Heart right ventricle (tissue), 16 donors: ENCODE measurements at regions not wholly inside any gene's neighbourhood (a gene's known extent, or its start where the extent isn't known, plus 50 kb on each side); places are given as distances from the start of the nearest gene placed in this dataset.
"Not testable (repeated sequence)": the region's sequence is repeated elsewhere in the genome, so short reads cannot be mapped to it uniquely, and the experiment has no call there.

Experiments
- ATAC-seq, 8 donors: fragments of 200-7000 bp; cut with Tn5 transposase; one replicate each; pipeline ENCODE4 v1.9.1; 2020; ENCODE audit warnings: mild to moderate bottlenecking in 8 of 8, moderate library complexity in 8 of 8, moderate number of reproducible peaks in 1 of 8
- DNase-seq, 2 donors: peaks; one replicate each; pipeline ENCODE4 v3.0.0-alpha.2; 2020
- H3K27ac ChIP-seq, 10 donors: fragments of 200-600 bp; sonication (generic) in 2 of 10; one replicate each; pipeline versions ENCODE4 v1.5.0 to v1.8.0; 2020 to 2022; ENCODE audit warnings: mild to moderate bottlenecking in 3 of 10
- H3K27me3 ChIP-seq, 7 donors: fragments of 200-600 bp; one replicate each; pipeline ENCODE4 v1.8.0; 2021 to 2022; ENCODE audit warnings: mild to moderate bottlenecking in 2 of 7
- H3K36me3 ChIP-seq, 9 donors: fragments of 200-600 bp; sonication (generic) in 1 of 9; one replicate each; pipeline versions ENCODE4 v1.5.0 to v1.8.0; 2020 to 2022; ENCODE audit warnings: mild to moderate bottlenecking in 2 of 9
- H3K4me1 ChIP-seq, 9 donors: fragments of 200-600 bp; sonication (generic) in 1 of 9; one replicate each; pipeline versions ENCODE4 v1.5.0 to v1.8.0; 2020 to 2022; ENCODE audit warnings: mild to moderate bottlenecking in 4 of 9
- H3K4me3 ChIP-seq, 10 donors: fragments of 200-600 bp; sonication (generic) in 2 of 10; one replicate each; pipeline versions ENCODE4 v1.5.0 to v1.8.0; 2020 to 2022; ENCODE audit warnings: mild to moderate bottlenecking in 7 of 10, moderate library complexity in 2 of 10
- H3K9me3 ChIP-seq, 11 donors: fragments of 200-600 bp in 10 of 11; sonication (generic) in 2 of 11; one replicate each; pipeline versions ENCODE4 v1.5.0 to v1.8.0; 2013 to 2022; ENCODE audit warnings: mild to moderate bottlenecking in 2 of 11, control low read depth in 1 of 11, moderate library complexity in 1 of 11
- WGBS, 2 donors: extraction: QIAGEN DNeasy Blood & Tissue Kit; methylation state at CpG; one replicate each; pipeline ENCODE4 v1.1.7; 2013; ENCODE audit warnings: inconsistent platforms in 1 of 2; 5-methylcytosine and 5-hydroxymethylcytosine counted together
- intact Hi-C, 10 donors: fragments of 100-400 bp; cut with DNase I; formaldehyde crosslinking; loops; one replicate each; pipeline versions ENCODE4 v1.11.1 to v1.14.2; 2022
- TF ChIP-seq, protein P1 (sequence below), 9 donors: fragments of 200-600 bp; sonication (generic) in 2 of 9; IDR thresholded peaks; one replicate each; pipeline versions ENCODE4 v1.5.0 to v1.8.0; 2021 to 2022; ENCODE audit warnings: antibody characterized with exemption in 9 of 9, mild to moderate bottlenecking in 5 of 9, moderate library complexity in 1 of 9
- donor health status: Arrhythmogenic right ventricular cardiomyopathy.
- donor health status: ischemic (EF 13 %, LVEDD 7.1; RV severe dilation, severe dysfunction).
- donor health status: healthy with polysubstance abuse.
- donor health status: DM: no; HTN: yes; CAD: no.
- donor health status: DM: no; HTN: no; CAD: no.
- donor health status: ischemic (EF 25% LVEDD 6.9; RV normal size, moderate dysfunction).
- donor health status: ischemic (EF 25% LVEDD 5.7; RV mildly dilated, moderate dysfunction).
- donor health status: healthy.
- donor health status: DM: yes; HTN: yes; CAD: no.
- donor health status: Ischemic cardiomyopathy.
- donor health status: ischemic (EF 35%, LVEDD 5.7; RV mildly dilated, moderate dysfunction).
- donor health status: nonischemic (EF 11% LVEDD 7.7; RV severe dilation, severe dysfunction).
- donor health status: DM: yes; HTN: yes; CAD: no.
- donor health status: PGD.
- donor health status: ischemic (EF 29% LVEDD 5.4; RV normal size, mild dysfunction).
- donor health status: nonischemic (EF 23%, LVEDD 6.1; RV moderate dilation, normal function).

DNA sequence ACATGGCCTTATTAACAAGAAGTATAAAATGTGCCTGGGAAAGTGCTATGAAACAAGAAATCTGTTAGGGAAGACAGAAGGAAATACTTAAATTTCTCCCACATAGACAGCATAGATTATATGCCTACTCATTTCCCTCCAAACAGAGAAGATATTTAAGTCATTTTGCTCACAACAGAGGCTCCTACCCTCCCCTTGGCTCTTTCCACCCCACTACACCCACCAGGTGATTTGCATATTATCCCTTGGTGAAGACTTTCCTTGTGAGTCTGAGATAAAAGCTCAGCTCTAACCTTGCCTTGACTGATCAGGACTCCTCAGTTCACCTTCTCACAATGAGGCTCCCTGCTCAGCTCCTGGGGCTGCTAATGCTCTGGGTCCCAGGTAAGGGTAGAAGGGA lies 1245.1 kb downstream of the RPIA start:
- DNase-seq, ATAC-seq, H3K4me3 ChIP-seq, H3K27me3 ChIP-seq, intact Hi-C loops, H3K27ac ChIP-seq, H3K4me1 ChIP-seq, H3K9me3 ChIP-seq, H3K36me3 ChIP-seq: not testable (repeated sequence)

GRCh38 chr2:89938756-89939155 lies 1247.3 kb downstream of the RPIA start:
- intact Hi-C loops, H3K27me3 ChIP-seq, H3K4me1 ChIP-seq, H3K36me3 ChIP-seq, H3K4me3 ChIP-seq, H3K27ac ChIP-seq, H3K9me3 ChIP-seq, DNase-seq: not testable (repeated sequence)
- 21 to 26% methylated on average over 5 of the region's 5 CpGs for WGBS, 2 donors
- peak in 1 of 8 donors; percentile 35 for ATAC-seq
- TF ChIP-seq, protein P1, sequence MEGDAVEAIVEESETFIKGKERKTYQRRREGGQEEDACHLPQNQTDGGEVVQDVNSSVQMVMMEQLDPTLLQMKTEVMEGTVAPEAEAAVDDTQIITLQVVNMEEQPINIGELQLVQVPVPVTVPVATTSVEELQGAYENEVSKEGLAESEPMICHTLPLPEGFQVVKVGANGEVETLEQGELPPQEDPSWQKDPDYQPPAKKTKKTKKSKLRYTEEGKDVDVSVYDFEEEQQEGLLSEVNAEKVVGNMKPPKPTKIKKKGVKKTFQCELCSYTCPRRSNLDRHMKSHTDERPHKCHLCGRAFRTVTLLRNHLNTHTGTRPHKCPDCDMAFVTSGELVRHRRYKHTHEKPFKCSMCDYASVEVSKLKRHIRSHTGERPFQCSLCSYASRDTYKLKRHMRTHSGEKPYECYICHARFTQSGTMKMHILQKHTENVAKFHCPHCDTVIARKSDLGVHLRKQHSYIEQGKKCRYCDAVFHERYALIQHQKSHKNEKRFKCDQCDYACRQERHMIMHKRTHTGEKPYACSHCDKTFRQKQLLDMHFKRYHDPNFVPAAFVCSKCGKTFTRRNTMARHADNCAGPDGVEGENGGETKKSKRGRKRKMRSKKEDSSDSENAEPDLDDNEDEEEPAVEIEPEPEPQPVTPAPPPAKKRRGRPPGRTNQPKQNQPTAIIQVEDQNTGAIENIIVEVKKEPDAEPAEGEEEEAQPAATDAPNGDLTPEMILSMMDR (IDR thresholded peaks at IDR 0.05), result peak in 3 of 9 donors; percentile 8 to 45 (median 9)

DNA sequence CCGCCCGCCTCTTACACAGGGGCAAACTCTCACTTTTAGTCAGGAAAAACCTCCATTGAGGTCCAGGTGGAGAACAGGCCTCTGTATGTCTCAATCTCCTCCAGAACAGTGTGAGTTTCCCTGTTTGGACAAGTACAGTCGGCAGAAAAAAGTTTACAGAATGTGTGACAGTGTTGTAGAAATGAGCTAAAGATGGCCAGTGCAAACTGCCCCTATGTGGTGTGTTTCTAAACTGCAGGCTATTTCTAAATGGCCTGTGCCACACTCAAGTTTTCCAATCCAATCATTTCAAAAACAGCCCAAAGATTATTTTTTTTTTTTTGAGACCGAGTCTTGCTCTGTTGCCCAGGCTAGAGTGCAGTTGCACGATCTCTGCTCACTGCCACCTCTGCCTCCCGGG lies 1252.8 kb downstream of the RPIA start:
- intact Hi-C loops, ATAC-seq, H3K9me3 ChIP-seq, H3K4me1 ChIP-seq, H3K27ac ChIP-seq, H3K4me3 ChIP-seq, H3K36me3 ChIP-seq, H3K27me3 ChIP-seq, DNase-seq: not testable (repeated sequence)
- 73 to 82% methylated on average over 2 to 3 of the region's 6 CpGs for WGBS, 2 donors

- H3K9me3 ChIP-seq, ATAC-seq, H3K27me3 ChIP-seq, H3K4me3 ChIP-seq, DNase-seq, H3K4me1 ChIP-seq, H3K36me3 ChIP-seq, intact Hi-C loops, H3K27ac ChIP-seq: not testable (repeated sequence)
- WGBS, 2 donors, result no CpG with 5 or more reads among the region's 6 CpGs
Observed at GRCh38 chr2:89945004-89945616, 1253.6 kb downstream of the RPIA start.

DNA sequence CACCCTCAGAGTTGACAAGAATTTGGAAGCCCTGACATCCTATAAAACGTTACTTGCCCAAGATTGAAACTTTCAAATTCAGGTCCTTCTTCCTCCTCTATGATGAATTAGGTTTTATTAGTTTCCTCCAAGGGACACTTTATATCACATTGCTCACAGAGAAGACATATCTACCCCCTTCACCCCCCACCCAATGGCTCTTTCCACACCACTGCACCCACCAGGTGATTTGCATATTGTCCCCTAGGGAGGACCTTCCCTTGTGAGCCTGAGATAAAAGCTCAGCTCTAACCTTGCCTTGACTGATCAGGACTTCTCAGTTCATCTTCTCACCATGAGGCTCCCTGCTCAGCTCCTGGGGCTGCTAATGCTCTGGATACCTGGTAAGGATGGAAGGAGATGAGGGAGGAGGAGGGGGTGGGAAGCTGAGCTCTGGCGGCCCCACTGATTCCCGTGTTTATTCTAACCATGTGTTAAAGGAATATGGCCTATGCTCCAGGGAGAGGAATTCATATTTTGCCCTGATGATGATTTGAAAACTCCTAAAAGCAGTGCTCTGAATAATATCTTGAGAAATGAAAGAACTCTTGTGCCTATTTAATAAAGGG lies 1255.8 kb downstream of the RPIA start:
- H3K27me3 ChIP-seq, intact Hi-C loops, H3K9me3 ChIP-seq, H3K4me1 ChIP-seq, H3K36me3 ChIP-seq, H3K27ac ChIP-seq, H3K4me3 ChIP-seq, ATAC-seq, DNase-seq: not testable (repeated sequence)
- WGBS, 2 donors, result 41 to 42% methylated on average over 3 of the region's 3 CpGs

DNA sequence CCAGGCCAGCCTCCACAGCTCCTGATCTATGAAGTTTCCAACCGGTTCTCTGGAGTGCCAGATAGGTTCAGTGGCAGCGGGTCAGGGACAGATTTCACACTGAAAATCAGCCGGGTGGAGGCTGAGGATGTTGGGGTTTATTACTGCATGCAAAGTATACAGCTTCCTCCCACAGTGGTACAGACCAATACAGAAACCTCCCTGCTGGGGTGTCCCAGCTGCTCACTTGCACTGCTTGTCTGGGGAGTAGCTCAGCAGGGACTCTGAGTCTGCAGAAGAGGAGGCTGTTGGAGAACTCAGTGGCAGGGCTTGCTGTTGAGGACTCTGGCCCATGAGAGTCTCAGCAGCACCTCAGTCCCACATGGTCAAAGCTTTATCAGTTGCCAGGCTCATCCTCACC lies 1256.6 kb downstream of the RPIA start:
- H3K4me3 ChIP-seq, DNase-seq, H3K9me3 ChIP-seq, H3K27ac ChIP-seq, ATAC-seq, H3K4me1 ChIP-seq, H3K27me3 ChIP-seq, H3K36me3 ChIP-seq, intact Hi-C loops: not testable (repeated sequence)
- 63 to 65% methylated on average over 3 of the region's 3 CpGs for WGBS, 2 donors

GRCh38 chr2:89950807-89951206 lies 1259.3 kb downstream of the RPIA start:
- H3K36me3 ChIP-seq, H3K9me3 ChIP-seq, H3K4me1 ChIP-seq, intact Hi-C loops, H3K27ac ChIP-seq, ATAC-seq, DNase-seq, H3K4me3 ChIP-seq, H3K27me3 ChIP-seq: not testable (repeated sequence)
- TF ChIP-seq, protein P1 (IDR thresholded peaks at IDR 0.05), result peak in 2 of 9 donors; percentile 14 to 18
- 0% methylated on average over 1 of the region's 2 CpGs for WGBS, 2 donors
